ENCODE measurements at regions not wholly inside any gene's neighbourhood (a gene's known extent, or its start where the extent isn't known, plus 50 kb on each side); places are given as distances from the start of the nearest gene placed in this dataset.
"Not testable (repeated sequence)": the region's sequence is repeated elsewhere in the genome, so short reads cannot be mapped to it uniquely, and the experiment has no call there.

GRCh38 chr3:6326771-6327170, 534.1 kb upstream of the GRM7 start:
- intact Hi-C loops (cut with DNase I), result no loop called here
- DNase-seq, result no peak
- H3K27me3 ChIP-seq, result no peaks in the 10 kb centered on the region
- no peak overlapping the region for H3K4me3 ChIP-seq (replicated peaks in 1 of 3)
- H3K36me3 ChIP-seq, result no peaks in the 10 kb centered on the region
- no peak for TF ChIP-seq CTCF (IDR thresholded peaks at IDR 0.05)
- TF ChIP-seq POLR2A (IDR thresholded peaks at IDR 0.05), result no peak
- H3K4me1 ChIP-seq, result no peaks in the 10 kb centered on the region
- no peaks in the 10 kb centered on the region for H3K9me3 ChIP-seq
- 65 to 70% methylated on average over 6 of the region's 6 CpGs for WGBS, 2 donors
- no peak overlapping the region for H3K27ac ChIP-seq

- intact Hi-C loops (cut with DNase I); H3K9me3 ChIP-seq; H3K27ac ChIP-seq; DNase-seq; H3K4me3 ChIP-seq (replicated peaks in 1 of 3); H3K4me1 ChIP-seq; H3K27me3 ChIP-seq; H3K36me3 ChIP-seq: not testable (repeated sequence)
- WGBS, 2 donors, result 96 to 97% methylated on average over 21 to 24 of the region's 24 CpGs
Observed at GRCh38 chr3:6340980-6341325, 520.0 kb upstream of the GRM7 start.

- Histone ChIP-seq H3K27me3 (no peaks in the 10 kb centered on the region), H3K4me3 (replicated peaks in 1 of 3) (no peak overlapping the region), H3K4me1 (no peaks in the 10 kb centered on the region), H3K27ac (no peak overlapping the region), H3K36me3 (no peaks in the 10 kb centered on the region), H3K9me3 (no peaks in the 10 kb centered on the region)
- intact Hi-C loops (cut with DNase I), result no loop called here
- no peak for DNase-seq
- 45 to 54% methylated on average over 3 of the region's 3 CpGs for WGBS, 2 donors
- TF ChIP-seq POLR2A (IDR thresholded peaks at IDR 0.05) (no peak), CTCF (IDR thresholded peaks at IDR 0.05) (no peak)
Observed at GRCh38 chr3:6351752-6352151, 509.2 kb upstream of the GRM7 start.

GRCh38 chr3:6354653-6355052, 506.3 kb upstream of the GRM7 start:
- no peaks in the 10 kb centered on the region for H3K9me3 ChIP-seq
- intact Hi-C loops (cut with DNase I), result no loop called here
- no peaks in the 10 kb centered on the region for H3K27me3 ChIP-seq
- no peaks in the 10 kb centered on the region for H3K36me3 ChIP-seq
- H3K27ac ChIP-seq, result no peak overlapping the region
- DNase-seq, result no peak
- H3K4me1 ChIP-seq, result no peaks in the 10 kb centered on the region
- TF ChIP-seq POLR2A (IDR thresholded peaks at IDR 0.05) (no peak), CTCF (IDR thresholded peaks at IDR 0.05) (no peak)
- H3K4me3 ChIP-seq (replicated peaks in 1 of 3), result no peak overlapping the region
- WGBS, 2 donors, result 85 to 100% methylated on average over 1 of the region's 1 CpG

- intact Hi-C loops (cut with DNase I), result no loop called here
- no peaks in the 10 kb centered on the region for H3K9me3 ChIP-seq
- H3K27me3 ChIP-seq, result no peaks in the 10 kb centered on the region
- H3K4me1 ChIP-seq, result no peaks in the 10 kb centered on the region
- no peaks in the 10 kb centered on the region for H3K36me3 ChIP-seq
- no peak for TF ChIP-seq POLR2A (IDR thresholded peaks at IDR 0.05)
- TF ChIP-seq CTCF (IDR thresholded peaks at IDR 0.05), result no peak
- no peak overlapping the region for H3K27ac ChIP-seq
- DNase-seq, result no peak
- WGBS, 2 donors, result 83 to 86% methylated on average over 4 of the region's 4 CpGs
- no peak overlapping the region for H3K4me3 ChIP-seq (replicated peaks in 1 of 3)
Observed at GRCh38 chr3:6362406-6362805, 498.5 kb upstream of the GRM7 start.

- no peak overlapping the region for H3K4me3 ChIP-seq (replicated peaks in 1 of 3)
- H3K4me1 ChIP-seq, result no peaks in the 10 kb centered on the region
- TF ChIP-seq POLR2A (IDR thresholded peaks at IDR 0.05) (no peak), CTCF (IDR thresholded peaks at IDR 0.05) (no peak)
- H3K27ac ChIP-seq, result no peak overlapping the region
- H3K27me3 ChIP-seq, result no peaks in the 10 kb centered on the region
- H3K36me3 ChIP-seq, result no peaks in the 10 kb centered on the region
- intact Hi-C loops (cut with DNase I), result no loop called here
- DNase-seq, result no peak
- no peaks in the 10 kb centered on the region for H3K9me3 ChIP-seq
- WGBS, 2 donors, result 63 to 71% methylated on average over 2 of the region's 2 CpGs
Observed at GRCh38 chr3:6367171-6367570, 493.7 kb upstream of the GRM7 start.
